ENCODE measurements at regions not wholly inside any gene's neighbourhood (a gene's known extent, or its start where the extent isn't known, plus 50 kb on each side); places are given as distances from the start of the nearest gene placed in this dataset.

GRCh38 chr4:141415651-141416050 is 195.0 kb downstream of the ZNF330 start:
- H3K4me1 ChIP-seq (ENCODE audit: insufficient read depth, insufficient read length), result no peaks in the 10 kb centered on the region
- TF ChIP-seq SUZ12 (IDR thresholded peaks at IDR 0.05; ENCODE audit: extremely low read depth, insufficient read depth, insufficient read length), result no peak
- no peak for TF ChIP-seq YY1 (IDR thresholded peaks at IDR 0.05; ENCODE audit: insufficient read depth, insufficient read length)
- no peak for TF ChIP-seq ZNF274 (IDR thresholded peaks at IDR 0.05; ENCODE audit: low read depth, low read length)
- H3K9me3 ChIP-seq (ENCODE audit: insufficient read depth, low read length), result no peaks in the 10 kb centered on the region
- H3K9ac ChIP-seq (ENCODE audit: insufficient read length, low read depth), result no peak overlapping the region
- no peak for DNase-seq (ENCODE audit: low read depth, low spot score)
- no peaks in the 10 kb centered on the region for H3K36me3 ChIP-seq (ENCODE audit: insufficient read depth, insufficient read length, low read length)
- H3K4me3 ChIP-seq (ENCODE audit: insufficient read length, low read depth), result no peak overlapping the region
- H3K27me3 ChIP-seq (ENCODE audit: insufficient read depth, insufficient read length), result no peaks in the 10 kb centered on the region

- TF ChIP-seq YY1 (IDR thresholded peaks at IDR 0.05; ENCODE audit: insufficient read depth, insufficient read length) (no peak), ZNF274 (IDR thresholded peaks at IDR 0.05; ENCODE audit: low read depth, low read length) (no peak)
- no peaks in the 10 kb centered on the region for H3K9me3 ChIP-seq (ENCODE audit: insufficient read depth, low read length)
- H3K9ac ChIP-seq (ENCODE audit: insufficient read length, low read depth), result no peak overlapping the region
- no peaks in the 10 kb centered on the region for H3K4me1 ChIP-seq (ENCODE audit: insufficient read depth, insufficient read length)
- H3K4me3 ChIP-seq (ENCODE audit: insufficient read length, low read depth), result no peak overlapping the region
- no peak for DNase-seq (ENCODE audit: low read depth, low spot score)
- H3K36me3 ChIP-seq (ENCODE audit: insufficient read depth, insufficient read length, low read length), result no peaks in the 10 kb centered on the region
- no peaks in the 10 kb centered on the region for H3K27me3 ChIP-seq (ENCODE audit: insufficient read depth, insufficient read length)
Observed at GRCh38 chr4:141416219-141416618, 195.5 kb downstream of the ZNF330 start.

- Histone ChIP-seq H3K9me3 (ENCODE audit: insufficient read depth, low read length) (no peaks in the 10 kb centered on the region), H3K4me3 (ENCODE audit: insufficient read length, low read depth) (no peak overlapping the region), H3K27me3 (ENCODE audit: insufficient read depth, insufficient read length) (no peaks in the 10 kb centered on the region), H3K4me1 (ENCODE audit: insufficient read depth, insufficient read length) (no peaks in the 10 kb centered on the region), H3K36me3 (ENCODE audit: insufficient read depth, insufficient read length, low read length) (no peaks in the 10 kb centered on the region), H3K9ac (ENCODE audit: insufficient read length, low read depth) (no peak overlapping the region)
- no peak for DNase-seq (ENCODE audit: low read depth, low spot score)
- TF ChIP-seq SUZ12 (IDR thresholded peaks at IDR 0.05; ENCODE audit: extremely low read depth, insufficient read depth, insufficient read length) (no peak), YY1 (IDR thresholded peaks at IDR 0.05; ENCODE audit: insufficient read depth, insufficient read length) (no peak), ZNF274 (IDR thresholded peaks at IDR 0.05; ENCODE audit: low read depth, low read length) (no peak)
Observed at GRCh38 chr4:141416677-141417363, 196.1 kb downstream of the ZNF330 start.

DNA sequence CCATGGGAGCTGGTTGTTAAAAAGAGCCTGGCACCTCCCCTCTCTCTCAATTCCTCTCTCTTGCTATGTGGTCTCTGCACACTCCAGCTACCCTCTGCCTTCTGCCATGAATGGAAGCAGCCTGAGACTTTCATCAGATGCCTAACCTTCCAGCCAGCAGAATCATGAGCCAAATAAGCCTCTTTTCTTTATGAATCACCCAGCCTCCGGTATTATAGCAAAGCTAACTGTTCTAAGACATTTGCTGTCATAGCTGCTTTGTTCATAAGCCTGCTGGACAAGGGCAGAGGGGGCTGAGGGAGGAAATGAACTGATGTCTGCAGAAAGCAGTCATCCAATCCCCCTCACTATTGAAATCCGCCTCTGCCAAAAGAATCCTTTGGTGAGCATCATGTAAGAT is 196.7 kb downstream of the ZNF330 start:
- no peak for DNase-seq (ENCODE audit: low read depth, low spot score)
- H3K9me3 ChIP-seq (ENCODE audit: insufficient read depth, low read length), result no peaks in the 10 kb centered on the region
- no peak overlapping the region for H3K4me3 ChIP-seq (ENCODE audit: insufficient read length, low read depth)
- H3K4me1 ChIP-seq (ENCODE audit: insufficient read depth, insufficient read length), result no peaks in the 10 kb centered on the region
- TF ChIP-seq YY1 (IDR thresholded peaks at IDR 0.05; ENCODE audit: insufficient read depth, insufficient read length) (no peak), SUZ12 (IDR thresholded peaks at IDR 0.05; ENCODE audit: extremely low read depth, insufficient read depth, insufficient read length) (no peak), ZNF274 (IDR thresholded peaks at IDR 0.05; ENCODE audit: low read depth, low read length) (no peak)
- H3K9ac ChIP-seq (ENCODE audit: insufficient read length, low read depth), result no peak overlapping the region
- H3K36me3 ChIP-seq (ENCODE audit: insufficient read depth, insufficient read length, low read length), result no peaks in the 10 kb centered on the region
- H3K27me3 ChIP-seq (ENCODE audit: insufficient read depth, insufficient read length), result no peaks in the 10 kb centered on the region

DNA sequence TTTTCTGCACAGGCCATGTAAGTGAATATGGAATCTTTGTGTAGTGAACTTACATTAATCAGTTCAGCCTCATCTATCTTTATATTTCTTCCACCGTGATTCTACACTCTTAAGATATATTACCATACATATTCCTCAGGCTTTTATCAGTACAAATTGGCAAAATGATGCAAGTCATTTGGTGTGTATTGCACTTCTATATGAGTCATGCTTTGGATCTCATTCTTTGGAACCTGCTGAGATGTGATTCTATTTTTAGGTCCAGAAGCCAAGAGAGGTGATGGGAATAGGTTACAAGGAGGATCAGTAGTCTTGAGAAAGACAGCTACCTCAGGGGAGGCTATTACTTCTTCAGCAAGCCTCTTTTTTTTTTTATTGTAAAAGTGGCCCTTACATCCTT is 204.4 kb downstream of the ZNF330 start:
- H3K4me3 ChIP-seq (ENCODE audit: insufficient read length, low read depth), result no peak overlapping the region
- H3K36me3 ChIP-seq (ENCODE audit: insufficient read depth, insufficient read length, low read length), result no peaks in the 10 kb centered on the region
- no peak for DNase-seq (ENCODE audit: low read depth, low spot score)
- H3K9ac ChIP-seq (ENCODE audit: insufficient read length, low read depth), result no peak overlapping the region
- no peak for TF ChIP-seq YY1 (IDR thresholded peaks at IDR 0.05; ENCODE audit: insufficient read depth, insufficient read length)
- no peak for TF ChIP-seq SUZ12 (IDR thresholded peaks at IDR 0.05; ENCODE audit: extremely low read depth, insufficient read depth, insufficient read length)
- no peak for TF ChIP-seq ZNF274 (IDR thresholded peaks at IDR 0.05; ENCODE audit: low read depth, low read length)
- H3K27me3 ChIP-seq (ENCODE audit: insufficient read depth, insufficient read length), result no peaks in the 10 kb centered on the region
- H3K4me1 ChIP-seq (ENCODE audit: insufficient read depth, insufficient read length), result no peaks in the 10 kb centered on the region
- no peaks in the 10 kb centered on the region for H3K9me3 ChIP-seq (ENCODE audit: insufficient read depth, low read length)

GRCh38 chr4:141427726-141428296 is 207.1 kb downstream of the ZNF330 start:
- Histone ChIP-seq H3K9ac (ENCODE audit: insufficient read length, low read depth) (no peak overlapping the region), H3K9me3 (ENCODE audit: insufficient read depth, low read length) (no peaks in the 10 kb centered on the region), H3K4me3 (ENCODE audit: insufficient read length, low read depth) (no peak overlapping the region), H3K4me1 (ENCODE audit: insufficient read depth, insufficient read length) (no peaks in the 10 kb centered on the region), H3K27me3 (ENCODE audit: insufficient read depth, insufficient read length) (no peaks in the 10 kb centered on the region), H3K36me3 (ENCODE audit: insufficient read depth, insufficient read length, low read length) (no peaks in the 10 kb centered on the region)
- no peak for TF ChIP-seq YY1 (IDR thresholded peaks at IDR 0.05; ENCODE audit: insufficient read depth, insufficient read length)
- DNase-seq (ENCODE audit: low read depth, low spot score), result no peak

DNA sequence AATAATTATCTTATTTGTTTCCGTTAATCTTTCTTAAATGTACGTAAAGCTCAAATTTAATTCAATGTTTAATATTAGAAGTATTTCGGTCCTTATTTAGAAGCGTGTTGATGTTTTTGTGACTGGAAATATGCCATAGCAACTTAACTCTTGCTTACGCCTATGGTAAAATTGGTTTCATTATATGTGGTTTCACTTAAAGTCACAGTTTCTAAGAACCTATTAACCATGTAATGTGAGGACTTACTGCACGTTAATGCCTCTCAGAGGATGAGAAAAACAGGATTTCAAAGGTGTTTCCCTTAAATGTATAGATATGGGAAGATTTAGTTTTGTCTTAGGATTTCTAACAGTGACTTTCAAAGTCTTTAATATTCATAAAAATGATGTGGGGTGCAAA is 206.4 kb upstream of the IL15 start:
- H3K9me3 ChIP-seq (ENCODE audit: insufficient read depth, low read length), result no peaks in the 10 kb centered on the region
- DNase-seq (ENCODE audit: low read depth, low spot score), result no peak
- H3K9ac ChIP-seq (ENCODE audit: insufficient read length, low read depth), result no peak overlapping the region
- no peaks in the 10 kb centered on the region for H3K36me3 ChIP-seq (ENCODE audit: insufficient read depth, insufficient read length, low read length)
- H3K27me3 ChIP-seq (ENCODE audit: insufficient read depth, insufficient read length), result no peaks in the 10 kb centered on the region
- TF ChIP-seq YY1 (IDR thresholded peaks at IDR 0.05; ENCODE audit: insufficient read depth, insufficient read length), result no peak
- TF ChIP-seq ZNF274 (IDR thresholded peaks at IDR 0.05; ENCODE audit: low read depth, low read length), result no peak
- no peak for TF ChIP-seq SUZ12 (IDR thresholded peaks at IDR 0.05; ENCODE audit: extremely low read depth, insufficient read depth, insufficient read length)
- H3K4me1 ChIP-seq (ENCODE audit: insufficient read depth, insufficient read length), result no peaks in the 10 kb centered on the region
- no peak overlapping the region for H3K4me3 ChIP-seq (ENCODE audit: insufficient read length, low read depth)

Measured in NT2/D1 (cell line).